Osteocyte (in vitro differentiated cells): ENCODE measurements at regions not wholly inside any gene's neighbourhood (a gene's known extent, or its start where the extent isn't known, plus 50 kb on each side); places are given as distances from the start of the nearest gene placed in this dataset.
"Not testable (repeated sequence)": the region's sequence is repeated elsewhere in the genome, so short reads cannot be mapped to it uniquely, and the experiment has no call there.

Experiments
- DNase-seq: peaks from one replicate; pipeline ENCODE4 v3.0.0; 2021; ENCODE audit warnings: mixed read lengths; ENCODE audit not compliant: unreplicated experiment; ENCODE audit errors: extremely low spot score
- H3K27ac Mint-ChIP-seq: one replicate; pipeline ENCODE4 v1.8.0; 2021; ENCODE audit warnings: mild to moderate bottlenecking, mixed read lengths; ENCODE audit not compliant: unreplicated experiment
- H3K27me3 Mint-ChIP-seq: one replicate; pipeline ENCODE4 v1.8.0; 2021; ENCODE audit warnings: mixed read lengths; ENCODE audit not compliant: unreplicated experiment
- H3K36me3 Mint-ChIP-seq: one replicate; pipeline ENCODE4 v1.8.0; 2021; ENCODE audit warnings: mixed read lengths; ENCODE audit not compliant: unreplicated experiment
- H3K4me1 Mint-ChIP-seq: one replicate; pipeline ENCODE4 v1.8.0; 2021; ENCODE audit warnings: mixed read lengths; ENCODE audit not compliant: unreplicated experiment
- H3K4me3 Mint-ChIP-seq: one replicate; pipeline ENCODE4 v1.8.0; 2021; ENCODE audit warnings: mild to moderate bottlenecking, moderate library complexity, mixed read lengths; ENCODE audit not compliant: unreplicated experiment
- H3K9me3 Mint-ChIP-seq: one replicate; pipeline ENCODE4 v1.8.0; 2021; ENCODE audit warnings: mixed read lengths; ENCODE audit not compliant: unreplicated experiment
- CTCF ChIP-seq: fragments of 200-600 bp; sonication (generic); IDR thresholded peaks from 2 replicates; pipeline ENCODE4 v1.5.0; 2021; ENCODE audit warnings: antibody characterized with exemption, mild to moderate bottlenecking, moderate library complexity

DNA sequence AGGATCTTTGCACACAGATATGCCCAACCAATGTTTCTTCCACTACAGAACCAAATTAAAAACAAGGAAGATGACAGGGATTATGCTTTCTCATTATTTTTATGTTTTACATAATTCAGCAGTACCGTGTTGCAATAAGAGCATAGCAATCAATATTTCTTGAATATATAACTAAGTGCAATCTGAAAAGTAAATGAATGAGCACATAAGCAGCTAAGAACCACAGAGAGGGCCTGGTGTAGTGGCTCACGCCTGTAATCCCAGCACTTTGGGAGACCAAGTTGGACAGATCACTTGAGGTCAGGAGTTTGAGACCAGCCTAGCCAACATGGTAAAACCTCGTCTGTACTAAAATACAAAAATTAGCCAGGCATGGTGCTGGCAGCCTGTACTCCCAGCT, 423.7 kb downstream of the MRPL39 start:
- Mint-ChIP-seq H3K4me1 (no peaks in the 10 kb centered on the region), H3K4me3 (no peak overlapping the region), H3K9me3 (peaks cover 16% of the 10 kb centered on the region), H3K27me3 (no peaks in the 10 kb centered on the region), H3K36me3 (no peaks in the 10 kb centered on the region), H3K27ac (no peak overlapping the region)
- no peak for TF ChIP-seq CTCF
- DNase-seq, result no peak

DNA sequence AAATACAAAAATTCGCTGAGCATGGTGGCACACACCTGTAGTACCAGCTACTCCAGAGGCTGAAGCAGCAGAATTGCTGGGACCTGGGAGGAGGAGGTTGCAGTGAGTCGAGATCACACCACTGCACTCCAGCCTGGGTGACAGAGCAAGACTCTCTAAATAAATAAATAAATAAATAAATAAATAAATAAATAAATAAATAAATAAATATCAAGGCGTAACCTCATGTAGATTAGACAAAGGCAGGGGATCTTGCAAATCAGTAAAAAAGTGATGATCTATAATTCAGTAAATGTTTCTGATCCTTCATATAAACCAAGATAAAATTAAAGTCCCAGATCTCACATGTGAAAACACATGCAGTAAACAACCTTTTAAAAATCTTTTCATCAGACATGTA, 425.6 kb downstream of the MRPL39 start:
- not testable (repeated sequence) for H3K27me3 Mint-ChIP-seq, H3K4me1 Mint-ChIP-seq, H3K4me3 Mint-ChIP-seq, H3K36me3 Mint-ChIP-seq, DNase-seq, H3K27ac Mint-ChIP-seq
- H3K9me3 Mint-ChIP-seq, result peaks cover 16% of the 10 kb centered on the region

DNA sequence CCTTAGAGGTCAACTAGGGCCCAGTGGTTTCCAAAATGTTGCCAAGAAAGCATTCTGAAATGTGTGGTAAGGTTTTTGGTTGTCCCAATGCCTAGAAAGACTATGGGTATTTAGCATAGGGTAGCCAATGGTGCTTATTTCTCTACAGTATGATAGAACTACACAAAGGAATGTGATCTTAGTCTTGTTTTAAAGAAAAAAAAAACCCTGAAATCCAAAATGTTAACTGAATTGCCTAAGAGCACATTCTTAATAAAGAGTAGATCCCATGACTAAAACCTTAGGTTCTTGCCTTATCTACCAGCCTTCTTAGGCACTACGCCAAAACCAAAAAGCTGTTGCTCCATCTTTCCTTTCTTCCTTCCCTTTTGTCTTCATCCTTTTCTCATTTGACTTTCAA, 428.2 kb downstream of the MRPL39 start:
- no peak for DNase-seq
- H3K27ac Mint-ChIP-seq, result no peak overlapping the region
- H3K27me3 Mint-ChIP-seq, result no peaks in the 10 kb centered on the region
- peaks cover 5% of the 10 kb centered on the region for H3K9me3 Mint-ChIP-seq
- H3K4me1 Mint-ChIP-seq, result no peaks in the 10 kb centered on the region
- no peak for TF ChIP-seq CTCF
- H3K4me3 Mint-ChIP-seq, result no peak overlapping the region
- H3K36me3 Mint-ChIP-seq, result no peaks in the 10 kb centered on the region

DNA sequence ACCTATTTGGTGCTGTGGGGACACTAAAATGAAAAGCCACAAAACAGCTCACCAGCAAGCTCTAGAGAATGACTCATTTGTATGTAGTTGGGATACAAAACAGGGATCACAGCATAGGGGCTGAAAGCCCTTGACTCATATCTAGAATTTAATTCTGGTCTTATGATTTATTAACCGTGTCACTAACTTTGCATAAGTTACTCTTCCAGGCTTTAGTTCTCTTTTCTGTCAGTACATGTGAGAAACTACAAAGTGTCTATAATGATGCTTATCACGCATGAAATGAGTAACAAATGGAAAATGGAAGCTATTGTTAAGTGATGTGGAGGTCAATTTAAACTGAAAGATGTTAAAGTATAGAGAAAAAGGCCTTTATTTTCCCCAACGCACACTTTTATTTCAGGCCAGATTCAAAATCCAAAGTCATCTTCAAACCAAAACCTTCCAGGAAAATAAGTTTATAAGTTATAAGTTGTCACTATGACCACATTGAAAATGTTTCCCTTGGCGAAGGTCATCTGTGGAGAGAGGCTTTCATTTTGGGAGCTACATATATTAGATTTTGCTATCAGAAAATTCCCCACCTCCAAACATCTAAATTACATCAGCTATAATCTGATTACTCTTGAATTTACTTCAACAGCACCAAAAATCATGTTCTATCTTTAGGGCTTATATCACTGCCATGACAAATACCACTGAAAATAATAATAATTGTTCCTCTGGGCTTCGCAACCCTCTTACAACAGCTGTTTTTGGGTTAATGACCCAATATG, 430.5 kb downstream of the MRPL39 start:
- H3K27ac Mint-ChIP-seq, result no peak overlapping the region
- H3K4me1 Mint-ChIP-seq, result no peaks in the 10 kb centered on the region
- H3K27me3 Mint-ChIP-seq, result no peaks in the 10 kb centered on the region
- peaks cover 16% of the 10 kb centered on the region for H3K9me3 Mint-ChIP-seq
- H3K4me3 Mint-ChIP-seq, result no peak overlapping the region
- DNase-seq, result no peak
- TF ChIP-seq CTCF, result no peak
- no peaks in the 10 kb centered on the region for H3K36me3 Mint-ChIP-seq

DNA sequence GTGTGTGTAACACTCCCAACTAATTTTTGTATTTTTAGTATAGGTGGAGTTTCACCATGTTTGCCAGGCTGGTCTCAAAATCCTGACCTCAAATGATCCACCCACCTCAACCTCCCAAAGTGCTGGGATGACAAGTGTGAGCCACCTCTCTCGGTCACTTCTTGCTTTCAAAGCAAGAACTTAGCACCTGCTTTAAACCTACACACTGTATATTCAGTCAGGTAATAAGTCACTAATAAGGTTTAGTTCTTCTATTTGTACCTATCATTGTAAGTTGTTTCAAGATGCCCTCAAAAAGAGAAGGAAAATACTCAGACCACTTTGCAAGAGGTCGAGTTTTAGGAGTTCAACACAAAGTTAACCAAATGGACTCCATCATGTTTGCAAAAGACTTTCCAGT, 431.3 kb downstream of the MRPL39 start:
- no peak overlapping the region for H3K27ac Mint-ChIP-seq
- no peak overlapping the region for H3K4me3 Mint-ChIP-seq
- H3K9me3 Mint-ChIP-seq, result peaks cover 20% of the 10 kb centered on the region
- DNase-seq, result no peak
- no peaks in the 10 kb centered on the region for H3K27me3 Mint-ChIP-seq
- TF ChIP-seq CTCF, result no peak
- H3K36me3 Mint-ChIP-seq, result no peaks in the 10 kb centered on the region
- H3K4me1 Mint-ChIP-seq, result no peaks in the 10 kb centered on the region
